NCI-H460 (cell line): ENCODE measurements at regions not wholly inside any gene's neighbourhood (a gene's known extent, or its start where the extent isn't known, plus 50 kb on each side); places are given as distances from the start of the nearest gene placed in this dataset.

Source experiments
- DNase-seq: peaks from one replicate; pipeline ENCODE4 v3.0.0-alpha.2; 2016; ENCODE audit warnings: low read depth; ENCODE audit errors: extremely low read depth

DNA sequence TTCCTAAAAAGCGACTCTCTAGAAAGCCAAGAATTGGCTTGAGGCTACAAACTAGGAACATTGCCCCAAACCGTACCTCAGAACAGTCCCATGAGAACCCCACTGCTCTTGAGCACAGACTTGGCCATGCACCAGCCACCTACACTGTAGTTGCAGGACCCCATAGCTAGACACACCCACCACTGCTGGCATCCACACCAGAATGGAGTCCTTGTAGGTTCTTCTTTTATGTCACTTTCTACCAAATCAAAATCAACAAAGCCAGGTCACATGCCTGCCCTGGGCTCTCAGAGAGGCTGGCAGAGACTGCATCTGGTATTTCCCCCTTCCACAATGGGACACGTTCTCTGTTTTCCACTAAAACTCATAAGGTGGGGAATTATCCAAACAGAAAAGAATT, 290.5 kb downstream of the SHOX2 start:
- no peak for DNase-seq

GRCh38 chr3:157810924-157811718, 295.1 kb downstream of the SHOX2 start:
- DNase-seq, result no peak

- DNase-seq, result no peak
Observed at GRCh38 chr3:157807280-157807679, 298.9 kb downstream of the SHOX2 start.

- DNase-seq, result no peak
Observed at GRCh38 chr3:157805538-157805937, 300.7 kb downstream of the SHOX2 start.

DNA sequence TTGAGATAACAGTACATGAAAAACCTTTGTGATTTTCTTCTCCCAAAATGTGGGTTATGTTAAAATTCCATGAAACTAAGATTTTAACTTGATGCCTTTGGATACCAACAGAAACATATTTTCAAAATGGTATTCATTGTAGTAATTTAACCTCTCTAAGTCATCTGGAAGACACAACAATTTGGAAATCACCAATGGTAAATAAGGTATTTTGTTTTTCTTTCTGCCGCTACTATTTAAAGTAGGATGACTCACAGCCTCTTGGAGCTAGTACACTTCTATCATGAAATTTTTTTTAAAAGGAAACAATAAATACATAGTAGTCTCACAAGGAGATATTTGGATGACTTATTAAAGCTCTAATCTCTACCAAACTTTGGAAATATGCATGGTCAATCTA, 291.6 kb upstream of the VEPH1 start:
- DNase-seq, result no peak

GRCh38 chr3:157793745-157794144, 290.5 kb upstream of the VEPH1 start:
- DNase-seq, result no peak

DNA sequence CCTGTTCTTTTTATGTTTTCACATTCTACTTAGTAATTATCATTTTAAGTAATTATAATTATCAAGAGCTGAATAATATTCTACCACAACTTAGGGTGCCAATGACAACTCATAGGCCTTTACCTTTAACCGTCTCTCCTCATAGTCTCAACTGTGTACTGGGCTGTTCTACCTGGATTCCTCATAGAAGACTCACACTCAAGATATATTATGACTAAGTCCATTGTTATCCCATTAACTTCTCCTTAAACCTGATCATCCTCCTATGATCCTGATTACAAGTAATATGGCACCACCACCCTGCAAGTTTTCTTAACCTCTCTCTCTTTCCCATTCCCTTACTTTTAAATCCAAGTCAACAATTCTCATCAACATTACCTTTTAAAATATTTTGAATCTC, 285.9 kb upstream of the VEPH1 start:
- DNase-seq, result no peak

- DNase-seq, result no peak
Observed at GRCh38 chr3:157786618-157787017, 283.4 kb upstream of the VEPH1 start.

DNA sequence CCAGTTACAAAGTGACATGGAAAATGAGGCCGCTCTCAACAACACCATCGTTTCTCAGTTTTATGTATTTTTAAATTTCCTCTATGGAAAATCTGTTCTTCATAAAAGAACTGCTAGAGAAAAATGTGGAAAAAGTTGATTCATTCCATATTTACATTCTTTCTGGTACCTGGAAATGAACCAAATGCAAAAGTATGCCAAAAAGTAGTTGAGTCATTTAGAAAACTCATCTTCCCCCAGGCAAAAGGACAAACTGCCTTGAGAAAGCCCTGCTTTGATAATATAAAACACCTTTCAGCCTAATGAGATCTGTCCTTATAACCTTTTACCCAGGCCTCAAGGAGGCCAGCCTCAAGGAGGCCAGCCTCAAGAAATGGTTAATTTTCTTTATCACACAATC, 283.0 kb upstream of the VEPH1 start:
- DNase-seq, result no peak

DNA sequence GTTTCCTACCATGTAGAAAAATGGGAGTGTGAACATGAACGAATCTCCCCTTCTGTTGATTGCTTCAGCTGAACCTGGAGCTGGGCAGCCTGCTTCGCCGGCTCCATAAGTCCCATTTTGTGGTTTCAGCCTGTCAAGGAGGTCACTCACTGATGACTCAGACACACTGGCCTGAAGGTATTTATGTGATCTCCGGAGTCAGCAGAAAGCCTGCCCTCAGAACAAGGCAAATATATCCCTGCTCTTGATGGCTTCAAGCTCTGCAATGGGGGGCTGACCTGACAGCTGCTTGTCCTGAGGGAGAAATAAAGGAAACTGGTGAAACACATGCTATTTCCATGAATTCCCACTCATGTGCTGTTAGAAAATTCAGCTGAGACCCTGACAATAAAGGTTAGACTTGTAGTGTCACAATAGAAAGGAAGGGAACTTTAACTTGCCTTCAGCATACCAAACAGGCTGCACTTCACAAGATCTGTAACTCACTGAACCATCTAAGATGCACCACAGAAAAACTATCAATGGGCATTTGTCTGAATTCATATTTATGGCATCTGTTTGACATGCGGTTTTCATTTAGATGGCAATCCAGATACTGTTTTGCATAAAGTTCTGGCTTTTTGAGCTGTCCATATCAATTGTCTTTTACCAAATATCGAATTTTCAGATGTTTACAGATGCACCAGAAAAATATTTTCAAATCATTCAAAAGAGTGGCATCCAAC, 282.0 kb upstream of the VEPH1 start:
- DNase-seq, result peak; percentile 9

DNA sequence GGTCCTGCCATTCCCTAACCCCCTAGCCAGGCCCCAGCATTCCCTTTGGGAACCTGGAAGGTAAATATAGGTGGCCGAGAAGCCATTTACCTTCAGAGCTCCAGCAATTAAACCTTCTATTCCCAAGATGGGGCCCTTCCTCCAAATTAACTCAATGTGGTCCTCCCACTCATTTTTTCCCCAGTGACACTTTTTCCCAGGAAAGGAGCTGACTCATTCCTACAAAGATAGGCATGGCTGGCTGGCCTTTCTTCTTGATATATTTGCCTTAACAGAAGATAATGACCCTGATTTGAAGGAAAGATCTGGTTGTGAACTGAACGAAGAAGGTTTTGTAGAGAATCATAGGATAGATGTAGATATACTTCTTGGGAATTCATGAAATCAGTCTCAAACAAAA, 279.0 kb upstream of the VEPH1 start:
- DNase-seq, result no peak

GRCh38 chr3:157776861-157777260, 273.6 kb upstream of the VEPH1 start:
- DNase-seq, result no peak

DNA sequence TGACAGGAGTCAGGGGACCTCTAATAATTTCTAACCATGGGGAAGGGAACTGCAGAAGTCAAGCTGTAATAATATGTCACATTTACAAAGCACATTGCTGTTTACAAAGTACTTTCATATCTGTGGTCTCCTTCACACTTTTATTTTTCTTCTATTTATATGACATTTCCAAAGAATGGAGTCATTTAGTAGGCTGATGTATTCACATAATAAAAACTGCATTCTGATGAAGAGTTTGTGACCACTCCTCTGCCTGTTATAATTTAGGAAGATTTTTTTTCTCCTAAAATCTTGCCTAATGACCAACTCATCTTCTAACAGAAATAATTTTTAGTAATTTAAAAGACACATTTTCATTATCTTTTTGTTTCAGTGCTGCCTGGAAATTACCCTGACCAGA, 272.2 kb upstream of the VEPH1 start:
- DNase-seq, result no peak

DNA sequence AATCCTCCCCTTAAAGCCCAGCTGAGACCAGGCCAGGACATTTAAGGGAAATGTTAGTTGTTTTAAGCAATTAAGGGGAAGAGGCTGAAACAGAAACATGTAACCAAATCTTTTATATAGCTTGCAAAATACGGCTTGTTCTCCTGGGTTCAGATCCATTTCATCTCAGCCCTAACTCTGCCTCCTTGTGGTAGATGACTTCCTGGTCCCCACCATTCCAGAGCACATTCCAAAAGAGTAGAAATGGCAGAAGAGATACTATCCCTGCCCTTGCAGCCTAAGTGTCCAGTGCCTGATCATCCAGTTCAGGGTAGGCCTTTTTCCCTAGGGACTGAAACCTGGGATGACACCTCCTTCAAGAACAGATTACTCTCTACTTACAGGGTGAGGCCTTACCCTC, 266.2 kb upstream of the VEPH1 start:
- DNase-seq, result no peak

DNA sequence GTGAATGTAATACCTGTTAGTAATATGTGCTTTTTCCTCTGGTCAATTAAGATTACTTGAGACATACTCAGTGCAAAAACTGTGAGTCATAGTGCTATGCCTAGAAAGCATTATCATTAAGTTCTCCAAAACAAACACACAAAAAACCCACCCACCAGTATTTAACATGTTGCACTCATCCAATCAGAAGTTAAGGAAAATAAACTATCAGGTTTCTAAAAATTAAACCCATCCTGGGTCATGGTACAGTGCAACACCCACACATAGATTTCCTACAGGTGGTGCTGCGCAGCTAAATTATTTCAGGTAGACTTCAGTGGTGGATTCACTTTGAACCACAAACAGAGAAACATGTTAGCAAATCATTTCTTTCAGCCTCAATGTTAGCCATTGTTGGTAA, 264.4 kb upstream of the VEPH1 start:
- DNase-seq, result no peak

GRCh38 chr3:157763644-157764043, 260.4 kb upstream of the VEPH1 start:
- no peak for DNase-seq

GRCh38 chr3:157759311-157759710, 256.1 kb upstream of the VEPH1 start:
- DNase-seq, result no peak

DNA sequence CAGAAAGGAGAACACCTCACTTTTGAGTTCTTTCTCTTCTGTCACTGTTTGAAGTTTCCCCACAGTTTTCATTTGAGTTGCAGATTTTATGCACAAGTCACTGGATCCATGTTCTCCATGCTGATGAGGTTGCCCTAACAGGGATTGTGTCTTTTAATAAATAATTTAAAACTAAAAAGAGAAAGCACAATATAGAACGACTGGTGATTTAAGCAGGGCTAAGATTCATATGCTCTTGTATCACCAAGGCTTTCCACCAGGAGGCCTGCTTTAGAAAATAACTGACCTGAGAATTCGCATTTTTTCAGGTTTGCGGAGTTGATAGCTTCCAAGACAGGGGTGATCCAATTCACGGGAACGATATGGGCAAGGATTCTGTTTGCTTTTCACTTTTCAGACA, 252.0 kb upstream of the VEPH1 start:
- DNase-seq, result no peak

GRCh38 chr3:157754451-157754850, 251.2 kb upstream of the VEPH1 start:
- no peak for DNase-seq

DNA sequence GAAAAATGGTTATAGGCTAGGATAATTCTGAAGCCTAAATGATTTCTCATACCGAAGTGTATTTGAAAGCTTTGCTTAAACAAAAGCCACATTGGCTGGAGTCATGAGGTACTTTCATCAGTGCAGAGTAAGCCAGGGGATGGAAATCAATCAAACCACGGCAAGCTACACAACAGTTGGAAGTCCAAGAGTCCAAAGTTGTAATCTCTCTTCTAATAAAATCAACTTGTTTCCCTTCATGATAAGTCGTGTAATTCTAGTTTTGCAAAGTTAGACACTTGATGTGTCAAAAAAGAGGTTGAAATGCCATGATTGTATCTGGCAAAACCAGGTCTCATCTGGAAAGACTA, 250.5 kb upstream of the VEPH1 start:
- no peak for DNase-seq

DNA sequence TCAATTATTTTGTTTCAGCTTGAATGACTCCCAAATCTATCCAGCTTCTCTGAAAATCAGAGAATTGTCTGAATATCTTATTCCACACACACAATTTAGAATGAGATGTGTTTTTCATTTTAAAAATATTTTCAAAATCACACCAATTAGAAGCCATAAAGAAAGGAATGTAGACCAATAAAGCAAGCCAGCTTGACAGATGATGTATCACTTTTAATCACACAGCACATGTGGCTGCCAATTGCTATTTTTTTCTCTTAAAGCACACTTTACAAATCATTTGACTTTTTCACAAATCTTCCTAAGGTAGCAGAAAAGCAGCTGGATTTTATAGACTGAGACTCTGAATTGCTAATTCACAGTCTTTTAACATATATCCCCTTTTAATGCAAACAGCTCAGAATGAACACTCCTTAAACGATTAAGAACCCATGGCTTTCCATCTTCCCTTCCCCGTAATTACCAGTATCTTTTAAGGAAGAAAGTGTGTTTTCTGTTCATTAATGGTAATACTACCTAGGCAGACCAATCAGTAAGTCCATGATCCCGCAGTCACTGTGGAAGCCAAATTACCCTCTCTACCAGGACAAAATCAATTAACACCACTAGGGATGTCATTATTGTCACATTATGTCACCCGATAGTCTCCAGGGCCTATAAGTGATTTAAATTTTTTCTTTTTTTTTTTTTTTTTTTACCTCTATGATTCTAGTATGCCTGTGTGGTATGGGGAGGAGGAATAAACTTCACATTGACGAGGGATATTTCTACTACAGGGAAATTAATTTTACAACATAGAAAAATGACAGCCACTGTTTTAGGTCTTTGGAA, 250.0 kb upstream of the VEPH1 start:
- no peak for DNase-seq

DNA sequence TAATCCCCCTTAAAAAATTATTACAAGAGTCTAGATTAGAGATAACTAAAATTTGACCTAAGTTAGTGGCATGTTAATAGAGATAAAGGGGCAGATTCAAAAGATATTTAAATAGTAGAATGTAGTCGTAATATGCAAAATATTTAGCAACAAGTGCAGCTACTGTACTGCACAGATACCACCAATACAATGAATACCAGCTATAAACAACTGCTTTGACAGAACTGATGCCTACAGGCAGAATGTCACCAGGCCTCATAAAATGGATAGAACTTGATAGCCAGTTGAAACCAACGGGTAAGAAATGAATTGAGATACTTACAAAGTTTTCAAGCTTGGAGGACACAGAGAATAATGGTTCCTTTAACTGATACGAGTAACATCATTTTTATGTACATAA, 249.3 kb upstream of the VEPH1 start:
- no peak for DNase-seq
